Cardiac fibroblast (primary cell): ENCODE measurements at regions not wholly inside any gene's neighbourhood (a gene's known extent, or its start where the extent isn't known, plus 50 kb on each side); places are given as distances from the start of the nearest gene placed in this dataset.
"Not testable (repeated sequence)": the region's sequence is repeated elsewhere in the genome, so short reads cannot be mapped to it uniquely, and the experiment has no call there.

Experiments
- DNase-seq, 2 donors: peaks; one replicate each; pipeline versions ENCODE4 v3.0.0 to v3.0.0-alpha.2; 2010; ENCODE audit warnings: low read depth in 2 of 2
- H3K4me3 ChIP-seq, 2 donors: replicated peaks in 1 of 2; 1 replicate in 1 of 2; 2 replicates in 1 of 2; pipeline ENCODE4 v1.5.1; 2011; ENCODE audit warnings: low read depth in 2 of 2, low read length in 2 of 2, mild to moderate bottlenecking in 2 of 2, moderate library complexity in 1 of 2
- TF ChIP-seq, protein P1 (sequence below): IDR thresholded peaks from one replicate; pipeline ENCODE4 v1.5.1; 2011; ENCODE audit warnings: low read depth, mild to moderate bottlenecking, low read length, inconsistent platforms

GRCh38 chr4:152189451-152190179 lies 346.3 kb downstream of the FBXW7 start:
- no peak for DNase-seq
- no peak overlapping the region for H3K4me3 ChIP-seq
- TF ChIP-seq, protein P1, sequence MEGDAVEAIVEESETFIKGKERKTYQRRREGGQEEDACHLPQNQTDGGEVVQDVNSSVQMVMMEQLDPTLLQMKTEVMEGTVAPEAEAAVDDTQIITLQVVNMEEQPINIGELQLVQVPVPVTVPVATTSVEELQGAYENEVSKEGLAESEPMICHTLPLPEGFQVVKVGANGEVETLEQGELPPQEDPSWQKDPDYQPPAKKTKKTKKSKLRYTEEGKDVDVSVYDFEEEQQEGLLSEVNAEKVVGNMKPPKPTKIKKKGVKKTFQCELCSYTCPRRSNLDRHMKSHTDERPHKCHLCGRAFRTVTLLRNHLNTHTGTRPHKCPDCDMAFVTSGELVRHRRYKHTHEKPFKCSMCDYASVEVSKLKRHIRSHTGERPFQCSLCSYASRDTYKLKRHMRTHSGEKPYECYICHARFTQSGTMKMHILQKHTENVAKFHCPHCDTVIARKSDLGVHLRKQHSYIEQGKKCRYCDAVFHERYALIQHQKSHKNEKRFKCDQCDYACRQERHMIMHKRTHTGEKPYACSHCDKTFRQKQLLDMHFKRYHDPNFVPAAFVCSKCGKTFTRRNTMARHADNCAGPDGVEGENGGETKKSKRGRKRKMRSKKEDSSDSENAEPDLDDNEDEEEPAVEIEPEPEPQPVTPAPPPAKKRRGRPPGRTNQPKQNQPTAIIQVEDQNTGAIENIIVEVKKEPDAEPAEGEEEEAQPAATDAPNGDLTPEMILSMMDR = no peak

- no peak overlapping the region for H3K4me3 ChIP-seq
- no peak for DNase-seq
- TF ChIP-seq, protein P1 = no peak
These were observed 347.1 kb downstream of the FBXW7 start for GRCh38 chr4:152188801-152189200.

- TF ChIP-seq, protein P1 = no peak
- DNase-seq = no peak
- H3K4me3 ChIP-seq = no peak overlapping the region
These were observed 348.2 kb downstream of the FBXW7 start for GRCh38 chr4:152187693-152188092.

DNA sequence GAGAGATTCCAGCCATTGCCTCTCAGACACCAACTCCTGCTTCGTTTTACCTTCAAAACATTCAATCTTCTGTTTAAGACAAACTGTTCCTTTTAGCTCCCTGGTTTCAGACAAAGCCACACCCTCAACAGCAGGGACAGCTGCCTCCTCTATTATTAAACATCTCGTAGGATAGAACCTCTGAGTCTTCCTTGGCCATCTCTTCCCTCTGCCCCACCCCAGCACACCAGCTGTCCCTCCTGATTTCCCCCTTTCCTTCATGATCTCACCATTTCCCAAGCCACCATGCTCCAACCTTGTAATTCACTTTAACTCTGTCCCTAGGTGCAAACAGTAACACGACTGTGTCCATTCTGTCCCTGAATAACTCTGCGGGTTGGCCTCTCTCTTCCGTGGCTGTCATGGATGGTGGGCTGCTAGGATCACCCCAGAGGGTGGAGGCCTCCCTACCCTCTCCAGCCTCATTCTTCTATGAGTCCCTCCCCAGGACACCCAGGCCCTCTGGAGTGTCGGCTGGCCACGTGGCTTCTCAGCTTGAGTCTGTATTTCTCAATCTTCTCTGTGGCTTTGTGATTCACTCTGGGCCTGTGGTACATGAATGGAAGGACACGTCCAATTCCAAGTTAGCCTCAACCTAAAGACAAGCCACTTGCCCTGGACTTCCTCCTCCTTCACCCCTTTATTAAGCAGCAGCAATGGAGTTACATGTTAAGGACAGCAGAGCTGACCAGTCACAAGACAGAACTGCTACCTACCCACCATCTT lies 349.9 kb downstream of the FBXW7 start:
- peak in 1 of 2 donors; percentile 20 for DNase-seq
- TF ChIP-seq, protein P1 = no peak
- no peak overlapping the region for H3K4me3 ChIP-seq

DNA sequence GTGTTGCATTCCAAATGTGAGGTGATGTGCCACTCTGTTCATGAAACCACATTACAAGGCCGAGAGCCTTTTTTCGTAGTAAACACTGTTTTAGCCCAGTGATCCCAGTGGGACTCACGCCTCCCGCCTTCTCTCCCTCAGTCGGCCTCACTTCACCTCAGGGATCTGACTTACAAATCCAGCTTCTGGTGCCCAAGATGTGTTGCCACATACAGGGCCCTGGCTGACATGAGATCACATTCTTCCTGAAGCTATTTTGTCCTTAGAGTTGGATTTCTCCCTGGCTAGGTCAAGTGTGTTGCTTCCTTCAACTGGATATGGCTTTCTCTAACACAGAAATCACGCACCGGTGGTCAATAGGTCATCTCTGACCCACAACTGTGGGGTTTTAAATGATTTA lies 354.7 kb downstream of the FBXW7 start:
- no peak for DNase-seq
- TF ChIP-seq, protein P1 = no peak

DNA sequence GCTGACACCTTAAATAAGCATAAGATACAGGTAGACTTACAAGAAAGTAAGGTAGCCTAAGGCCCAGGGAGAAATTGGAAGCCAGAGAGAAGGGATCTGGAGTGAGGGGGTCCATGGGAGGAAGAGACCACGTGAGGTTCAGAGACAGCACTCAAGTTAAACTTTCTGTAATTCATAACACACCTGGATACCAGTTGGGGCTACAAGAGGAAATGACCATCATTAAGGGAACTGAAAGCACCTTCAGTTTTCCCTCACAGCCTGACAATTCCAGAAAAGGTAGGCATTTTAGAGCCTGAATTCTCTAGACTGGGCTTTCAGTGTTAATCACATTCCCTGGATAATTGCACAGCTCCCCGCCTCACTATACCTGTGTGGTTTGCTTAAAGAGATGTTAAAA lies 355.5 kb downstream of the FBXW7 start:
- no peak overlapping the region for H3K4me3 ChIP-seq
- TF ChIP-seq, protein P1 = no peak
- DNase-seq = no peak

More for the DNA sequence above, 354.7 kb downstream of the FBXW7 start:
- H3K4me3 ChIP-seq = no peak overlapping the region

DNA sequence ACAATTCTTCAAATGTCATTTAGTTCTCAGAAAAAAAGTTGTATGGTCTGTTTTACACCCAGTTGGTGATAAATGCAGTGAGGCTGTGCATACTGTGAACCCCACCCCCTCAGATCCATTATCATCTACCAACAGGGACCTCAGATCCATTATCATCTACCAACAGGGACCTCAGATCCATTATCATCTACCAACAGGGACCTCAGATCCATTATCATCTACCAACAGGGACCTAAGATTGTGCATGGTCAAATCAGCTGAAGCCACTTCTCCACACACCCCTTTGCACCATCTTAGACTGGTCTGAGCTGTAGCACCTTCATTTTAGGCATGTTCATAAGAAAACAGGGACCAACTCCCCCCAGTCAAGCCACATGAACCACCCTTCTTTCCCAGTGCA lies 358.4 kb downstream of the FBXW7 start:
- H3K4me3 ChIP-seq, DNase-seq: not testable (repeated sequence)
